NB4 (cell line): ENCODE measurements at regions not wholly inside any gene's neighbourhood (a gene's known extent, or its start where the extent isn't known, plus 50 kb on each side); places are given as distances from the start of the nearest gene placed in this dataset.

ENCODE experiments used
- CTCF ChIP-seq: IDR thresholded peaks from one replicate; pipeline ENCODE4 v1.5.1; 2012; ENCODE audit warnings: low read depth, low read length
- MAX ChIP-seq: IDR thresholded peaks from 2 replicates; pipeline ENCODE4 v1.6.1; 2011; ENCODE audit warnings: low read depth, low read length
- MYC ChIP-seq: IDR thresholded peaks from 2 replicates; pipeline ENCODE4 v1.6.1; 2011; ENCODE audit warnings: low read depth, low read length
- POLR2A ChIP-seq: IDR thresholded peaks from 2 replicates; pipeline ENCODE4 v1.6.1; 2011; ENCODE audit warnings: mild to moderate bottlenecking; ENCODE audit not compliant: insufficient read length; ENCODE audit errors: extremely low read depth

GRCh38 chr1:36570006-36570405 lies 87.3 kb upstream of the CSF3R start:
- TF ChIP-seq CTCF (no peak), POLR2A (no peak), MYC (no peak), MAX (no peak)
